Mucosa of descending colon (tissue), 3 donors: ENCODE measurements at regions not wholly inside any gene's neighbourhood (a gene's known extent, or its start where the extent isn't known, plus 50 kb on each side); places are given as distances from the start of the nearest gene placed in this dataset.

Source experiments
- ATAC-seq: fragments of 200-7000 bp; cut with Tn5 transposase; one replicate; pipeline ENCODE4 v1.9.1; 2020; ENCODE audit warnings: mild to moderate bottlenecking, moderate library complexity
- DNase-seq, 3 donors: peaks; one replicate each; pipeline ENCODE4 v3.0.0-alpha.2; 2020
- H3K36me3 ChIP-seq: fragments of 200-600 bp; one replicate; pipeline ENCODE4 v1.8.0; 2021; ENCODE audit warnings: low read depth, mild to moderate bottlenecking
- H3K4me1 ChIP-seq: fragments of 200-600 bp; one replicate; pipeline ENCODE4 v1.8.0; 2021; ENCODE audit warnings: low read depth, mild to moderate bottlenecking
- H3K4me3 ChIP-seq: fragments of 200-600 bp; one replicate; pipeline ENCODE4 v1.8.0; 2021; ENCODE audit warnings: mild to moderate bottlenecking
- H3K9me3 ChIP-seq: fragments of 200-600 bp; one replicate; pipeline ENCODE4 v1.8.0; 2021; ENCODE audit warnings: mild to moderate bottlenecking
- intact Hi-C, 2 donors: fragments of 100-400 bp; cut with DNase I in 1 of 2; cut with micrococcal nuclease in 1 of 2; formaldehyde crosslinking; loops; one replicate each; pipeline versions ENCODE4 v1.11.0 to v1.11.1; 2022; cut with DNase I, micrococcal nuclease
- TF ChIP-seq, protein P1 (sequence below): fragments of 200-600 bp; IDR thresholded peaks from one replicate; pipeline ENCODE4 v1.8.0; 2022; ENCODE audit warnings: antibody characterized with exemption, mild to moderate bottlenecking
- donor health status: DM: no; HTN: no; CAD: no; lungs with moderate emphysema.
- donor health status: DM: no; HTN: no; CAD: no.
- donor health status: DM: no; HTN: yes; CAD: no.

DNA sequence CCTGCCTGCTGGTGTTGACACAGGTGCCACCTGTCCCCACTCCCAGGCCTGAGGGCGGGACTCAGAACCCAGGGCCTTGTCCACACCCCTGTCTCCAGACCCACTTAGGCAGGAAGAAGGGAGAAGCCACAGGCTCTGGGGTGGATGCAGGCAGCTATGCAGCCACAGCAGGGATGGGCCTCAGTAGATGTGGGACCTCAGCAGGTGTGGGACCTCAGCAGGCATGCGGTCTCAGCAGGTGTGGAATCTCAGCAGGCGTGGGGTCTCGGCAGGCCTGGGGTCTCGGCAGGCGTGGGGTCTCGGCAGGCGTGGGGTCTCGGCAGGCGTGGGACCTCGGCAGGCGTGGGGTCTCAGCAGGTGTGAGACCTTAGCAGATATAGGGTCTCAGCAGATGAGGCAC lies 118.0 kb upstream of the PITRM1 start:
- Histone ChIP-seq H3K4me3 (no peak overlapping the region), H3K9me3 (no peaks in the 10 kb centered on the region), H3K36me3 (no peaks in the 10 kb centered on the region), H3K4me1 (peaks cover 3% of the 10 kb centered on the region)
- ATAC-seq (no peak), DNase-seq (no peak)
- intact Hi-C loops = no loop called here
- TF ChIP-seq, protein P1, sequence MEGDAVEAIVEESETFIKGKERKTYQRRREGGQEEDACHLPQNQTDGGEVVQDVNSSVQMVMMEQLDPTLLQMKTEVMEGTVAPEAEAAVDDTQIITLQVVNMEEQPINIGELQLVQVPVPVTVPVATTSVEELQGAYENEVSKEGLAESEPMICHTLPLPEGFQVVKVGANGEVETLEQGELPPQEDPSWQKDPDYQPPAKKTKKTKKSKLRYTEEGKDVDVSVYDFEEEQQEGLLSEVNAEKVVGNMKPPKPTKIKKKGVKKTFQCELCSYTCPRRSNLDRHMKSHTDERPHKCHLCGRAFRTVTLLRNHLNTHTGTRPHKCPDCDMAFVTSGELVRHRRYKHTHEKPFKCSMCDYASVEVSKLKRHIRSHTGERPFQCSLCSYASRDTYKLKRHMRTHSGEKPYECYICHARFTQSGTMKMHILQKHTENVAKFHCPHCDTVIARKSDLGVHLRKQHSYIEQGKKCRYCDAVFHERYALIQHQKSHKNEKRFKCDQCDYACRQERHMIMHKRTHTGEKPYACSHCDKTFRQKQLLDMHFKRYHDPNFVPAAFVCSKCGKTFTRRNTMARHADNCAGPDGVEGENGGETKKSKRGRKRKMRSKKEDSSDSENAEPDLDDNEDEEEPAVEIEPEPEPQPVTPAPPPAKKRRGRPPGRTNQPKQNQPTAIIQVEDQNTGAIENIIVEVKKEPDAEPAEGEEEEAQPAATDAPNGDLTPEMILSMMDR = no peak

DNA sequence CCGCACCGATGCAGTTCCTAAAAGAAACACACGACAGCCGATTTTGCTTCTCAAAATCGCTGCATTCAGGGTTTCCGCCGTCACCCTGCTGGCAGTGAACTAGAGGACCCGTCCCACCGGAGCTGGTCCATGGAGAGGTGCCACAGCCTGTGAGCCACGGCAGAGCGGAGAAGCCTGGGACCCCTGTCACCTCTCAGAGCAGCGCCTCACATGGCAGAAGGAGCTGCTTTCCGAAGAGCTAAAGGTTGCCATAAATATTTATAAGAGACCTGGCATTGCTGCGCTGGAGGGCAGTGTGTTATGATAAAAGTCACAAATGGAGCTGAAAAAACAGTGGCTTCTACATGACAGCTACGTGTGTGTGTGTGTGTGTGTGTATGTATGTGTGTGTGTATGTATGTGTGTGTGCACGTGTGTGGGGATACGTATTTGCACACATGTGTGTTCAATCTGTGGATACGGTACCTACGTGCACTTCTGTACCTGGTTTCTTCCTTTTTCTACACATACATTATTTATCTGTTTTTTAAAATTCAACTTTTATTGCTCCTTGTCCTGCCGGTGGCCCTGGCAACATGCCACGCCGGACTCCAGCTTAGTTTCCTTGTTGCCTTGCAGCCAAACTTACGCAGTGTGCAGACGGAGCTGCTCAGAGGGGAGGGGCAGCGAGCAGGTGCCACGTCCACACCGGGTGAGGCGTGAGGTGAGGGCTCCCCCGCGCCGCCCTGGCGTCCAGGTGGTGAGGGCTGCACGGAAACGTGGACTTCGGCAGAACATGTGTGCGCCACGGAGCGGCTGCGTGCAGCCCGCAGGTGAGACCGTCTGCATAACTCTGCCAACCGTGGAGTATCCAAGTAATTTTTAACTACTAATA lies 115.2 kb upstream of the PITRM1 start:
- peak; percentile 99 for ATAC-seq
- peak; percentile 94 for DNase-seq

GRCh38 chr10:3282674-3283017 lies 110.1 kb upstream of the PITRM1 start:
- TF ChIP-seq, protein P1 = no peak
- Histone ChIP-seq H3K9me3 (no peaks in the 10 kb centered on the region), H3K4me1 (no peaks in the 10 kb centered on the region), H3K36me3 (no peaks in the 10 kb centered on the region), H3K4me3 (no peak overlapping the region)
- intact Hi-C loops = no loop called here
- ATAC-seq (no peak), DNase-seq (no peak)

More for the DNA sequence above, 115.2 kb upstream of the PITRM1 start:
- Histone ChIP-seq H3K4me3 (no peak overlapping the region), H3K4me1 (peaks cover 3% of the 10 kb centered on the region), H3K9me3 (no peaks in the 10 kb centered on the region), H3K36me3 (no peaks in the 10 kb centered on the region)
- TF ChIP-seq, protein P1 = no peak
- intact Hi-C loops = no loop called here

DNA sequence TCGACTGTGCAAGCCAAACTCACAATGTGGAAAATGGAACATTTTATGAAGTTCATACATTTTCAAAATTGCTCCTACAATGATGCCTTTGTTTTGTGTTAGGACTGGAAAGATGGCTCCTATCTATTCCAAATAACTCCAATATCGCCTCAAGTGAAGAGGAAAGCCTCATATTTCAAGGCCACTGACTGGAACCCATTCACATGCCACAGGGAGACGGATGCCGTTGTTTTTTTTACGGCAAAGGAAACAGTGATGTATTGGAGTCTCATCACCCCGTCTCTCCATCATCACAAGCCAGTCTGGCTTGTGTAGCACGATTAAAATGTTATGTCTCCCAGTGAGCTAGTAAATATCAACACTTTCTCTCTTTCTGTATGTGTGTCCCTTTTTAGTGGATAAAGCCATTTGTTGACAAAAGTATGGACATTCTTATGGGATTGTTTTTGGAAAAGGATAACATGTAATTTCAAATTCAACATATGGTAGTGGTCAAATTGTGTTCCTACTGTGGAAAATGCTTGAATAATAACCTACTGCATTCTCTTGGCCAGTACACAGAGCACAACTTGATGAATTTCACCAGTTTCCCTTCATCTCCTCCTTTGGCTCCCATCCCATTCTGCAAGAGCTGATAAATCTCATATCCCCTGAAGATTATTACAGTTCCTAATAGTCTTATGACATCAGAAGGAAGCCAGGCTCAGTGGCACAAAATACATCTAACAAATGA lies 109.5 kb upstream of the PITRM1 start:
- intact Hi-C loops = no loop called here
- Histone ChIP-seq H3K9me3 (no peaks in the 10 kb centered on the region), H3K36me3 (no peaks in the 10 kb centered on the region), H3K4me3 (no peak overlapping the region), H3K4me1 (no peaks in the 10 kb centered on the region)
- ATAC-seq (no peak), DNase-seq (no peak)
- TF ChIP-seq, protein P1 = no peak

- Histone ChIP-seq H3K36me3 (no peaks in the 10 kb centered on the region), H3K4me1 (no peaks in the 10 kb centered on the region), H3K4me3 (no peak overlapping the region), H3K9me3 (no peaks in the 10 kb centered on the region)
- intact Hi-C loops = no loop called here
- DNase-seq (no peak), ATAC-seq (no peak)
- TF ChIP-seq, protein P1 = no peak
Measured at GRCh38 chr10:3278771-3279170, 106.2 kb upstream of the PITRM1 start.
